HG03066 (cell line): ENCODE measurements at regions not wholly inside any gene's neighbourhood (a gene's known extent, or its start where the extent isn't known, plus 50 kb on each side); places are given as distances from the start of the nearest gene placed in this dataset.
A peak's percentile ranks its signal among the peaks of the same experiment; 100 is the strongest.
"Not testable (repeated sequence)": the region's sequence is repeated elsewhere in the genome, so short reads cannot be mapped to it uniquely, and the experiment has no call there.

Source experiments
- ATAC-seq: cut with Tn5 transposase; IDR thresholded peaks from one replicate; pipeline ENCODE4 v1.9.1; 2021; ENCODE audit warnings: low read depth; ENCODE audit not compliant: unreplicated experiment

- not testable (repeated sequence) for ATAC-seq
Measured at GRCh38 chr17:15802917-15803316, 70.8 kb downstream of the TBC1D26 start.

GRCh38 chr17:15806825-15807224 is 74.7 kb downstream of the TBC1D26 start:
- ATAC-seq, result not testable (repeated sequence)

GRCh38 chr17:15813388-15813787 is 81.3 kb downstream of the TBC1D26 start:
- ATAC-seq, result not testable (repeated sequence)

GRCh38 chr17:15814003-15814402 is 81.9 kb downstream of the TBC1D26 start:
- not testable (repeated sequence) for ATAC-seq

- not testable (repeated sequence) for ATAC-seq
Measured at GRCh38 chr17:15817861-15818260, 85.8 kb downstream of the TBC1D26 start.

- ATAC-seq, result not testable (repeated sequence)
Measured at GRCh38 chr17:15822280-15822679, 90.2 kb downstream of the TBC1D26 start.

GRCh38 chr17:15828727-15829314 is 96.7 kb downstream of the TBC1D26 start:
- peak; percentile 38 for ATAC-seq

GRCh38 chr17:15830221-15830620 is 98.1 kb downstream of the TBC1D26 start:
- ATAC-seq, result not testable (repeated sequence)

- ATAC-seq, result peak; percentile 93
Measured at GRCh38 chr17:15831182-15831581, 99.1 kb downstream of the TBC1D26 start.

GRCh38 chr17:15832921-15833480 is 100.9 kb downstream of the TBC1D26 start:
- ATAC-seq, result not testable (repeated sequence)

GRCh38 chr17:15833890-15834289 is 101.8 kb downstream of the TBC1D26 start:
- ATAC-seq, result not testable (repeated sequence)

GRCh38 chr17:15835481-15835880 is 103.4 kb downstream of the TBC1D26 start:
- ATAC-seq, result not testable (repeated sequence)

GRCh38 chr17:15836249-15836982 is 104.3 kb downstream of the TBC1D26 start:
- ATAC-seq, result not testable (repeated sequence)

- not testable (repeated sequence) for ATAC-seq
Measured at GRCh38 chr17:15836991-15837390, 104.9 kb downstream of the TBC1D26 start.

GRCh38 chr17:15847447-15848229 is 97.3 kb upstream of the ADORA2B start:
- not testable (repeated sequence) for ATAC-seq

GRCh38 chr17:15849054-15849453 is 95.9 kb upstream of the ADORA2B start:
- ATAC-seq, result not testable (repeated sequence)

GRCh38 chr17:15850071-15850470 is 94.9 kb upstream of the ADORA2B start:
- ATAC-seq, result not testable (repeated sequence)

GRCh38 chr17:15850687-15851086 is 94.2 kb upstream of the ADORA2B start:
- not testable (repeated sequence) for ATAC-seq

GRCh38 chr17:15852863-15853262 is 92.1 kb upstream of the ADORA2B start:
- peak; percentile 65 for ATAC-seq

- not testable (repeated sequence) for ATAC-seq
Measured at GRCh38 chr17:15856191-15856590, 88.7 kb upstream of the ADORA2B start.

GRCh38 chr17:15856745-15857144 is 88.2 kb upstream of the ADORA2B start:
- not testable (repeated sequence) for ATAC-seq
